ENCODE measurements at regions not wholly inside any gene's neighbourhood (a gene's known extent, or its start where the extent isn't known, plus 50 kb on each side); places are given as distances from the start of the nearest gene placed in this dataset.

DNA sequence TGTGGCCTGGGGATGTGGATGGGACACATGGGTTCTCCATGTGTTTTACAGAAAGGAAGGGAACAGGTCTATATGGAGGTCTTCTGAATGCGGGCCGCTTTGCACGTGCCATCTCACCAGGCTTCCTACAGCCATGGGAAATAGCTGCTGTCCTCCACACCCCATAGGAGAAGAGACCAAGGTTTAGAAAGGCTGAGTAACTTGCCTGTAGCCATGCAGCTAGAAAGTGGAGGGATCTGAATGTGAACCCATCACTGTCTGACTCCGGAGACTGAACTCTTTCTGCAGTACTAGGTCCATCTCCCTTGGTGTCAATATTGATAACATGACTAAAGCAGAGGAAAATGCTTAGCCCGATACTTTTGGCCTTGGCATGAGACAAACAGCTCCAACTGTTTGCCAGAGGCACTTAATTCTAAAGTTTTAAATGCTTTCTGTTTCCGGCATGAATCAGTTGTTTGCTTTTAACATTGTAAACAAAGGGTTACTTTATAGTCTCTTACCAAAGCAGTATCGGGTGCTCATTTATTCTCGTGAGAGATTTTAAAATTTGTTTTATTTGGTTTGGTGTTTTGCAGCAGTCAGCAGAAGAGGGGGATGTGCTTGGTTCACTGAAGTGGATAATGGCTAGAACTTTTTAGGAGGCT, 64.8 kb upstream of the LOXL4 start:
- intact Hi-C loops (cut with DNase I), result no loop called here
- DNase-seq (ENCODE audit: extremely low spot score), result no peak
- Histone ChIP-seq H3K4me1 (no peaks in the 10 kb centered on the region), H3K4me3 (no peak overlapping the region), H3K27ac (replicated peaks in 1 of 4) (no peak overlapping the region), H3K36me3 (no peaks in the 10 kb centered on the region), H3K27me3 (no peaks in the 10 kb centered on the region), H3K9me3 (peaks cover 0 to 7% (median 0%) of the 10 kb centered on the region in 4 donors)
- 80% methylated on average over 8 of the region's 8 CpGs for WGBS
- TF ChIP-seq EP300 (IDR thresholded peaks at IDR 0.05) (no peak), POLR2AphosphoS5 (IDR thresholded peaks at IDR 0.05) (no peak), POLR2A (IDR thresholded peaks at IDR 0.05; ENCODE audit: low read depth) (no peak)
- TF ChIP-seq, protein P1, sequence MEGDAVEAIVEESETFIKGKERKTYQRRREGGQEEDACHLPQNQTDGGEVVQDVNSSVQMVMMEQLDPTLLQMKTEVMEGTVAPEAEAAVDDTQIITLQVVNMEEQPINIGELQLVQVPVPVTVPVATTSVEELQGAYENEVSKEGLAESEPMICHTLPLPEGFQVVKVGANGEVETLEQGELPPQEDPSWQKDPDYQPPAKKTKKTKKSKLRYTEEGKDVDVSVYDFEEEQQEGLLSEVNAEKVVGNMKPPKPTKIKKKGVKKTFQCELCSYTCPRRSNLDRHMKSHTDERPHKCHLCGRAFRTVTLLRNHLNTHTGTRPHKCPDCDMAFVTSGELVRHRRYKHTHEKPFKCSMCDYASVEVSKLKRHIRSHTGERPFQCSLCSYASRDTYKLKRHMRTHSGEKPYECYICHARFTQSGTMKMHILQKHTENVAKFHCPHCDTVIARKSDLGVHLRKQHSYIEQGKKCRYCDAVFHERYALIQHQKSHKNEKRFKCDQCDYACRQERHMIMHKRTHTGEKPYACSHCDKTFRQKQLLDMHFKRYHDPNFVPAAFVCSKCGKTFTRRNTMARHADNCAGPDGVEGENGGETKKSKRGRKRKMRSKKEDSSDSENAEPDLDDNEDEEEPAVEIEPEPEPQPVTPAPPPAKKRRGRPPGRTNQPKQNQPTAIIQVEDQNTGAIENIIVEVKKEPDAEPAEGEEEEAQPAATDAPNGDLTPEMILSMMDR (IDR thresholded peaks at IDR 0.05), result no peak

DNA sequence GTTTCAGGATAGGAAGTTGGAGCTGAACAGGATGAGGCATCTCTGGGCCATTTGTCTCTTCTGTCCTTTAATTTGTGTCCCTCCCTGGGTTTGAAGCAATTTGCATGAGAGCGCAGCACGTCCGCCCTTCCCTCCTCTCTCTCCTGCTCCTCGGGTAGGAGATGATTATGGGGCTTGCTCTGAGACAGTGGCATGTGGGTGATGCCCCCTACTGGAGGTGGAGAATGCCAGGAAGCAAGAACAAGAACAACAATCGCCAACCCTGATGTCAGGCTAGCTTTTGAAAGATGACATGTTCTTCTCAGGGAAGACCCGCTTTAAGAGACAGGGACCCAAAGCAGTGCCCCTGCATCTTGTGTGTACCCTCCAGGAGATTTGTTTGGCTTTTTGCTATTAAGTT, 63.9 kb upstream of the LOXL4 start:
- intact Hi-C loops (cut with DNase I), result no loop called here
- Histone ChIP-seq H3K36me3 (no peaks in the 10 kb centered on the region), H3K9me3 (peaks cover 0 to 7% (median 0%) of the 10 kb centered on the region in 4 donors), H3K4me1 (no peaks in the 10 kb centered on the region), H3K27me3 (peaks cover 0 to 4% (median 0%) of the 10 kb centered on the region in 4 donors), H3K27ac (replicated peaks in 1 of 4) (no peak overlapping the region), H3K4me3 (no peak overlapping the region)
- WGBS, result 64% methylated on average over 6 of the region's 6 CpGs
- no peak for DNase-seq (ENCODE audit: extremely low spot score)
- TF ChIP-seq, protein P1 (IDR thresholded peaks at IDR 0.05), result peak in 2 of 3 experiments; percentile 11 to 27
- TF ChIP-seq POLR2A (IDR thresholded peaks at IDR 0.05; ENCODE audit: low read depth) (no peak), EP300 (IDR thresholded peaks at IDR 0.05) (no peak)

DNA sequence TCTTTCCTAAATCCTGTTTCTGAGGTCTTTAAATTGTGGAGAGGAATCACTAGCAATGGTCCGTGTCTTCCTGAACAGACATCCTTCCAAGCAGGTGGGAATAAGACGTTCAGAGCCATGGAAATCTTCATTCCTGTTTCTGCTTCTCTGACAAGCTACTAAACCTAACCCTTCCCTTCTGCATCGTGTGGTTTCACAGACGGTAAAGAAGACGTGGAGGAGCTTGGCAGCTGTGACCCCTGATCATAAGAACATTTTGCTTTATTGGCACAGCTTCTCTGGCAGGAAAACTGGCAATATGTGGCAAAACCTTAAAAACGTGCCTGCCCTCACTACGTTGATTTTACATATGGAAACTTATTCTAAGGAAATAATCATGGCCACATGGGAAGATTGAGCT, 63.0 kb upstream of the LOXL4 start:
- Histone ChIP-seq H3K36me3 (no peaks in the 10 kb centered on the region), H3K4me1 (no peaks in the 10 kb centered on the region), H3K4me3 (no peak overlapping the region), H3K9me3 (peaks cover 0 to 7% (median 0%) of the 10 kb centered on the region in 4 donors), H3K27ac (replicated peaks in 1 of 4) (no peak overlapping the region), H3K27me3 (peaks cover 0 to 11% (median 0%) of the 10 kb centered on the region in 4 donors)
- intact Hi-C loops (cut with DNase I), result no loop called here
- WGBS, result 82% methylated on average over 7 of the region's 7 CpGs
- TF ChIP-seq POLR2A (IDR thresholded peaks at IDR 0.05; ENCODE audit: low read depth), result no peak
- no peak for TF ChIP-seq POLR2AphosphoS5 (IDR thresholded peaks at IDR 0.05)
- TF ChIP-seq, protein P1 (IDR thresholded peaks at IDR 0.05), result no peak
- TF ChIP-seq EP300 (IDR thresholded peaks at IDR 0.05), result no peak
- DNase-seq (ENCODE audit: extremely low spot score), result no peak

DNA sequence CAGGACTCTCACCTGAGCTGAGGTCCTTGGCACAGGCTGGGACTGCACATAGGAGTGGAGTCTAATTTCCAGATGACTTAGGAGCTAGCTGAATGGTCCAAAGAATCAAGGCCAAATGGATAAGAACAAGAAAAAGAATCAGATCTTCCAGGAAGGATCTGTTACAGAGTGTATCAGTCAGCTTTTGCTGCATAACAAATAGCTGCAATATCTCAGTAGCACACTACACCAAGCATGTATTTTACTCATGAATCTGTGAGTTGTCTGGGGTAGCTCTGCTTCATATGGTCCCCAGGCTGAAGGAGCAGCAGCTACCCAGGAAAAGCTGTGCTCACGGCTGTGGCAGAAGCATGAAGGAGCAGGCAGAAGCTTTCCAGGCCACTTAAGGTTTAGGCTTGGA, 60.6 kb upstream of the LOXL4 start:
- Histone ChIP-seq H3K27ac (replicated peaks in 1 of 4) (no peak overlapping the region), H3K36me3 (no peaks in the 10 kb centered on the region), H3K4me3 (no peak overlapping the region), H3K4me1 (peaks cover 0 to 1% (median 0%) of the 10 kb centered on the region in 4 donors), H3K9me3 (peaks cover 0 to 7% (median 0%) of the 10 kb centered on the region in 4 donors), H3K27me3 (peaks cover 0 to 11% (median 0%) of the 10 kb centered on the region in 4 donors)
- intact Hi-C loops (cut with DNase I), result no loop called here
- no peak for DNase-seq (ENCODE audit: extremely low spot score)
- TF ChIP-seq POLR2A (IDR thresholded peaks at IDR 0.05; ENCODE audit: low read depth) (no peak), EP300 (IDR thresholded peaks at IDR 0.05) (no peak), POLR2AphosphoS5 (IDR thresholded peaks at IDR 0.05) (no peak)
- TF ChIP-seq, protein P1 (IDR thresholded peaks at IDR 0.05), result no peak
- 100% methylated on average over 1 of the region's 1 CpG for WGBS

DNA sequence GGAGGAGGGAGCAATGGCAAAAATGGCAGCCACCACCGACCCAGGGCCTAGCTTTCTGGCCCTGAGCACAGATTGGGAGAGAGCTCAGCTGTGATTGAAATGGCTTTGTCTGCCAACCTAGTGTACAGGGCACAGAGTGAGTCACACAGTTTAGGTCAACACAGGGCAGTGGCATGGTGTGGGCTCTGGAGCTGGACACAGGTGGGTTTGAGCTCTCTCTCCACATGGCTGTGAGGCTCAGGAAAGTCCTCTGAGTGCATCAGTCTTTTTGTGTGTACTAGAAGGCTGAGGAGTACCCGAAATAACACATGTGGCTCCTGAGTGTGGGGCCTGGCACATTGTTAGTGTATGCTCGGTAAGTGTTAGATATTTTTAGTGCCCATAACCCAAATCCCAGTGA, 60.2 kb upstream of the LOXL4 start:
- Histone ChIP-seq H3K4me1 (peaks cover 0 to 5% (median 0%) of the 10 kb centered on the region in 4 donors), H3K36me3 (no peaks in the 10 kb centered on the region), H3K27me3 (peaks cover 0 to 11% (median 0%) of the 10 kb centered on the region in 4 donors), H3K9me3 (peaks cover 0 to 7% (median 0%) of the 10 kb centered on the region in 4 donors), H3K4me3 (no peak overlapping the region), H3K27ac (replicated peaks in 1 of 4) (no peak overlapping the region)
- no peak for DNase-seq (ENCODE audit: extremely low spot score)
- TF ChIP-seq EP300 (IDR thresholded peaks at IDR 0.05), result no peak
- TF ChIP-seq POLR2AphosphoS5 (IDR thresholded peaks at IDR 0.05), result no peak
- TF ChIP-seq, protein P1 (IDR thresholded peaks at IDR 0.05), result no peak
- TF ChIP-seq POLR2A (IDR thresholded peaks at IDR 0.05; ENCODE audit: low read depth), result no peak
- intact Hi-C loops (cut with DNase I), result no loop called here
- 96% methylated on average over 3 of the region's 3 CpGs for WGBS

Data from esophagus muscularis mucosa (tissue), 4 donors.